ENCODE measurements at regions not wholly inside any gene's neighbourhood (a gene's known extent, or its start where the extent isn't known, plus 50 kb on each side); places are given as distances from the start of the nearest gene placed in this dataset.

GRCh38 chrX:138057883-138058282, 492.0 kb downstream of the ZIC3 start:
- H3K9ac ChIP-seq (ENCODE audit: insufficient read depth in 1 of 2, low read depth in 2 of 2, low read length in 2 of 2), result no peak overlapping the region
- no peak overlapping the region for H2AFZ ChIP-seq (ENCODE audit: low read depth, low read length)
- H3K4me1 ChIP-seq (replicated peaks in 1 of 2; ENCODE audit: control insufficient read depth in 2 of 2, insufficient read depth in 2 of 2, low read length in 2 of 2), result no peaks in the 10 kb centered on the region
- ChIA-PET CTCF (ENCODE audit: low intra/inter-chr PET ratio) (no interaction called here), POLR2A (no interaction called here)
- no peak overlapping the region for H3K27ac ChIP-seq (ENCODE audit: extremely low read depth, low read depth, low read length)
- no peaks in the 10 kb centered on the region for H3K27me3 ChIP-seq (ENCODE audit: control insufficient read depth in 2 of 2, insufficient read depth in 2 of 2, low read length in 2 of 2)
- FAIRE-seq (no peak), DNase-seq (ENCODE audit: extremely low read depth in 1 of 4, low spot score in 3 of 4) (no peak), ATAC-seq (no peak)
- H3K9me1 ChIP-seq (ENCODE audit: control insufficient read depth, insufficient read depth, low read length), result no peaks in the 10 kb centered on the region
- no TSS peak for BruUV-seq (replicated peaks)
- H3K4me3 ChIP-seq, result no peak overlapping the region
- no peaks in the 10 kb centered on the region for H3K36me3 ChIP-seq (ENCODE audit: control insufficient read depth, insufficient read depth, low read length)
- no peaks in the 10 kb centered on the region for H3K79me2 ChIP-seq (ENCODE audit: control insufficient read depth, insufficient read depth, low read length)
- no peak for TF ChIP-seq SIX5 (IDR thresholded peaks at IDR 0.05; ENCODE audit: borderline replicate concordance in 1 of 2, insufficient read depth in 1 of 2, low read depth in 1 of 2, low read length in 2 of 2)
- no peak for TF ChIP-seq ZNF174 (CRISPR knock-in tag; IDR thresholded peaks at IDR 0.05)
- no peak for TF ChIP-seq KLF13 (tag; IDR thresholded peaks at IDR 0.05; ENCODE audit: borderline replicate concordance, low read depth)
- no peak overlapping the region for H3K4me2 ChIP-seq (ENCODE audit: insufficient read depth, low read length)
- no peaks in the 10 kb centered on the region for H3K9me3 ChIP-seq (replicated peaks; ENCODE audit: control insufficient read depth, insufficient read depth, low read depth, low read length)
- H4K20me1 ChIP-seq (replicated peaks; ENCODE audit: control insufficient read depth, insufficient read depth, low read length), result no peaks in the 10 kb centered on the region
- 0% methylated on average over 3 of the region's 3 CpGs for WGBS (ENCODE audit: insufficient coverage, low coverage, missing lambda C conversion rate)
- in situ Hi-C loops (cut with MboI) (no loop called here), intact Hi-C loops (cut with micrococcal nuclease) (no loop called here)

GRCh38 chrX:138058931-138059330, 493.0 kb downstream of the ZIC3 start:
- FAIRE-seq, result no peak
- no peaks in the 10 kb centered on the region for H3K9me3 ChIP-seq (replicated peaks; ENCODE audit: control insufficient read depth, insufficient read depth, low read depth, low read length)
- no peak overlapping the region for H3K27ac ChIP-seq (ENCODE audit: extremely low read depth, low read depth, low read length)
- BruUV-seq (replicated peaks), result no TSS peak
- no peaks in the 10 kb centered on the region for H3K27me3 ChIP-seq (ENCODE audit: control insufficient read depth in 2 of 2, insufficient read depth in 2 of 2, low read length in 2 of 2)
- no peak for TF ChIP-seq ZNF274 (IDR thresholded peaks at IDR 0.05; ENCODE audit: borderline replicate concordance, low read depth, low read length)
- no peak for TF ChIP-seq ZBTB11 (CRISPR knock-in tag; IDR thresholded peaks at IDR 0.05)
- TF ChIP-seq STAT5A (IDR thresholded peaks at IDR 0.05; ENCODE audit: borderline replicate concordance, low read length), result no peak
- TF ChIP-seq CC2D1A (IDR thresholded peaks at IDR 0.05), result no peak
- TF ChIP-seq ZSCAN32 (CRISPR knock-in tag; IDR thresholded peaks at IDR 0.05), result no peak
- in situ Hi-C loops (cut with MboI) (no loop called here), intact Hi-C loops (cut with micrococcal nuclease) (no loop called here)
- H3K4me3 ChIP-seq, result no peak overlapping the region
- H4K20me1 ChIP-seq (replicated peaks; ENCODE audit: control insufficient read depth, insufficient read depth, low read length), result no peaks in the 10 kb centered on the region
- no peak overlapping the region for H3K9ac ChIP-seq (ENCODE audit: insufficient read depth in 1 of 2, low read depth in 2 of 2, low read length in 2 of 2)
- H3K4me1 ChIP-seq (replicated peaks in 1 of 2; ENCODE audit: control insufficient read depth in 2 of 2, insufficient read depth in 2 of 2, low read length in 2 of 2), result no peaks in the 10 kb centered on the region
- no peak for DNase-seq (ENCODE audit: extremely low read depth in 1 of 4, low spot score in 3 of 4)
- H3K4me2 ChIP-seq (ENCODE audit: insufficient read depth, low read length), result no peak overlapping the region
- no peaks in the 10 kb centered on the region for H3K36me3 ChIP-seq (ENCODE audit: control insufficient read depth, insufficient read depth, low read length)
- WGBS (ENCODE audit: insufficient coverage, low coverage, missing lambda C conversion rate), result 5% methylated on average over 4 of the region's 5 CpGs
- no peaks in the 10 kb centered on the region for H3K9me1 ChIP-seq (ENCODE audit: control insufficient read depth, insufficient read depth, low read length)
- ChIA-PET CTCF (ENCODE audit: low intra/inter-chr PET ratio) (no interaction called here), POLR2A (no interaction called here)
- no peak overlapping the region for H2AFZ ChIP-seq (ENCODE audit: low read depth, low read length)
- H3K79me2 ChIP-seq (ENCODE audit: control insufficient read depth, insufficient read depth, low read length), result no peaks in the 10 kb centered on the region
- ATAC-seq, result no peak

Data from K562 (cell line).